H9 (cell line): ENCODE measurements at regions not wholly inside any gene's neighbourhood (a gene's known extent, or its start where the extent isn't known, plus 50 kb on each side); places are given as distances from the start of the nearest gene placed in this dataset.

Experiments used
- DNase-seq: peaks from one replicate; pipeline ENCODE4 v3.0.0-alpha.2; 2017
- H2AFZ ChIP-seq: one replicate; pipeline ENCODE4 v1.6.1; 2013; ENCODE audit warnings: mild to moderate bottlenecking, low read length, control low read depth, moderate library complexity
- H2AK5ac ChIP-seq: 2 replicates; pipeline ENCODE4 v1.6.1; 2013; ENCODE audit warnings: low read length, control low read depth, mixed read lengths; ENCODE audit not compliant: insufficient read length
- H2BK120ac ChIP-seq: one replicate; pipeline ENCODE4 v1.6.1; 2013; ENCODE audit warnings: low read depth, mild to moderate bottlenecking, low read length, control low read depth, inconsistent platforms; ENCODE audit not compliant: poor library complexity, severe bottlenecking
- H2BK12ac ChIP-seq: 2 replicates; pipeline ENCODE4 v1.6.1; 2013; ENCODE audit warnings: low read length, control low read depth, mixed read lengths, low read depth; ENCODE audit not compliant: insufficient read length
- H2BK15ac ChIP-seq: 2 replicates; pipeline ENCODE4 v1.6.1; 2013; ENCODE audit warnings: low read depth, low read length, control low read depth
- H2BK20ac ChIP-seq: one replicate; pipeline ENCODE4 v1.6.1; 2013; ENCODE audit warnings: low read depth, mild to moderate bottlenecking, low read length, control low read depth, inconsistent platforms; ENCODE audit not compliant: poor library complexity, severe bottlenecking
- H2BK5ac ChIP-seq: 2 replicates; pipeline ENCODE4 v1.6.1; 2013; ENCODE audit warnings: low read length, control low read depth, mixed read lengths; ENCODE audit not compliant: insufficient read length
- H3K14ac ChIP-seq: 2 replicates; pipeline ENCODE4 v1.6.1; 2013; ENCODE audit warnings: low read length, control low read depth; ENCODE audit not compliant: insufficient read depth
- H3K18ac ChIP-seq: 2 replicates; pipeline ENCODE4 v1.6.1; 2013; ENCODE audit warnings: low read depth, mild to moderate bottlenecking, mixed read lengths, low read length, control low read depth; ENCODE audit not compliant: insufficient read length
- H3K23ac ChIP-seq: 2 replicates; pipeline ENCODE4 v1.6.1; 2013; ENCODE audit warnings: low read length, control low read depth, mixed read lengths, low read depth; ENCODE audit not compliant: insufficient read length
- H3K23me2 ChIP-seq: 2 replicates; pipeline ENCODE4 v1.6.1; 2013; ENCODE audit warnings: low read depth, mild to moderate bottlenecking, mixed read lengths, low read length, control low read depth; ENCODE audit not compliant: insufficient read length, poor library complexity, severe bottlenecking
- H3K27ac ChIP-seq: 2 replicates; pipeline ENCODE4 v1.5.1; 2013; ENCODE audit warnings: low read length, control low read depth, mixed read lengths, low read depth; ENCODE audit not compliant: insufficient read length
- H3K27me3 ChIP-seq: 2 replicates; pipeline ENCODE4 v1.6.1; 2013; ENCODE audit warnings: low read length, control low read depth, inconsistent platforms; ENCODE audit not compliant: insufficient read depth
- H3K4ac ChIP-seq: 2 replicates; pipeline ENCODE4 v1.6.1; 2013; ENCODE audit warnings: low read depth, mild to moderate bottlenecking, control low read depth, inconsistent platforms, low read length, moderate library complexity
- H3K4me1 ChIP-seq: 2 replicates; pipeline ENCODE4 v1.6.1; 2013; ENCODE audit warnings: low read length, control low read depth, inconsistent platforms; ENCODE audit not compliant: insufficient read depth
- H3K4me2 ChIP-seq: 2 replicates; pipeline ENCODE4 v1.6.1; 2013; ENCODE audit warnings: low read length, control low read depth, mixed read lengths; ENCODE audit not compliant: insufficient read length, insufficient read depth
- H3K56ac ChIP-seq: 2 replicates; pipeline ENCODE4 v1.6.1; 2013; ENCODE audit warnings: low read depth, mild to moderate bottlenecking, mixed read lengths, low read length, control low read depth; ENCODE audit not compliant: insufficient read length
- H3K79me1 ChIP-seq: 2 replicates; pipeline ENCODE4 v1.6.1; 2013; ENCODE audit warnings: low read depth, mild to moderate bottlenecking, moderate library complexity, low read length, control low read depth, inconsistent platforms; ENCODE audit not compliant: insufficient read depth, poor library complexity, severe bottlenecking
- H3K79me2 ChIP-seq: 2 replicates; pipeline ENCODE4 v1.6.1; 2013; ENCODE audit warnings: low read length, control low read depth, inconsistent platforms; ENCODE audit not compliant: insufficient read depth
- H3K9ac ChIP-seq: 2 replicates; pipeline ENCODE4 v1.6.1; 2013; ENCODE audit warnings: low read length, control low read depth, mixed read lengths; ENCODE audit not compliant: insufficient read length; ENCODE audit errors: extremely low read depth
- H3K9me3 ChIP-seq: one replicate; pipeline ENCODE4 v1.6.1; 2013; ENCODE audit warnings: low read depth, low read length, inconsistent platforms; ENCODE audit not compliant: control insufficient read depth
- H3T11ph ChIP-seq: one replicate; pipeline ENCODE4 v1.6.1; 2013; ENCODE audit warnings: mild to moderate bottlenecking, low read length, control low read depth, inconsistent platforms
- H4K20me1 ChIP-seq: one replicate; pipeline ENCODE4 v1.6.1; 2013; ENCODE audit not compliant: control insufficient read depth, insufficient read length, insufficient read depth
- H4K5ac ChIP-seq: 2 replicates; pipeline ENCODE4 v1.6.1; 2013; ENCODE audit warnings: low read depth, mild to moderate bottlenecking, mixed read lengths, low read length, control low read depth; ENCODE audit not compliant: insufficient read length
- H4K8ac ChIP-seq: replicated peaks from 2 replicates; pipeline ENCODE4 v1.6.1; 2013; ENCODE audit warnings: low read length, control low read depth, mixed read lengths, low read depth; ENCODE audit not compliant: insufficient read length
- H4K91ac ChIP-seq: 2 replicates; pipeline ENCODE4 v1.6.1; 2013; ENCODE audit warnings: low read depth, mild to moderate bottlenecking, moderate library complexity, mixed read lengths, low read length, control low read depth; ENCODE audit not compliant: insufficient read length
- H3K27ac Mint-ChIP-seq, 3 experiments: 2 replicates in 2 of 3; 3 replicates in 1 of 3; pipeline ENCODE4 v1.8.0; 2020 to 2021; ENCODE audit warnings: mixed read lengths in 3 of 3, mild to moderate bottlenecking in 1 of 3, moderate library complexity in 1 of 3
- H3K27me3 Mint-ChIP-seq: 2 replicates; pipeline ENCODE4 v1.8.0; 2021; ENCODE audit warnings: low read depth, mild to moderate bottlenecking, moderate library complexity, mixed read lengths
- H3K36me3 Mint-ChIP-seq, 3 experiments: 2 replicates in 2 of 3; 3 replicates in 1 of 3; pipeline ENCODE4 v1.8.0; 2020 to 2021; ENCODE audit warnings: low read depth in 3 of 3, mixed read lengths in 3 of 3; ENCODE audit not compliant: insufficient read depth in 1 of 3
- H3K4me1 Mint-ChIP-seq, 2 experiments: 2 replicates each; pipeline ENCODE4 v1.8.0; 2020; ENCODE audit warnings: mixed read lengths in 2 of 2
- H3K4me3 Mint-ChIP-seq, 2 experiments: 2 replicates in 1 of 2; 3 replicates in 1 of 2; pipeline ENCODE4 v1.8.0; 2020 to 2021; ENCODE audit warnings: mild to moderate bottlenecking in 2 of 2, mixed read lengths in 2 of 2, moderate library complexity in 1 of 2
- H3K9me3 Mint-ChIP-seq, 2 experiments: 2 replicates in 1 of 2; 3 replicates in 1 of 2; pipeline ENCODE4 v1.8.0; 2020; ENCODE audit warnings: mild to moderate bottlenecking in 2 of 2, mixed read lengths in 2 of 2, moderate library complexity in 1 of 2
- CTCF ChIP-seq: fragments of 200-600 bp; sonication (generic); conservative IDR thresholded peaks from 3 replicates; pipeline ENCODE4 v1.8.0; 2021; ENCODE audit warnings: antibody characterized with exemption, mild to moderate bottlenecking
- WGBS: extraction: QIAGEN DNeasy Blood & Tissue Kit; methylation state at CpG from one replicate; pipeline ENCODE4 v1.1.7; 2013; ENCODE audit warnings: missing lambda C conversion rate, low lambda C conversion rate, mixed read lengths; ENCODE audit not compliant: insufficient read length; ENCODE audit errors: extremely low coverage; 5-methylcytosine and 5-hydroxymethylcytosine counted together

- Histone ChIP-seq H3K27me3 (no peaks in the 10 kb centered on the region; the same call in 1 of the 2 replicates), H3K9me3 (no peaks in the 10 kb centered on the region), H4K5ac (no peak overlapping the region), H2BK12ac (no peak overlapping the region), H3K4ac (no peak overlapping the region), H3T11ph (no peak overlapping the region), H4K20me1 (no peaks in the 10 kb centered on the region), H3K4me2 (no peak overlapping the region), H2BK5ac (no peak overlapping the region), H3K56ac (no peak overlapping the region), H3K9ac (no peak overlapping the region), H2BK15ac (no peak overlapping the region), H3K79me1 (no peaks in the 10 kb centered on the region), H3K23me2 (no peaks in the 10 kb centered on the region), H3K14ac (no peak overlapping the region), H2BK120ac (no peak overlapping the region), H2AK5ac (no peak overlapping the region), H3K18ac (no peak overlapping the region), H4K91ac (no peak overlapping the region), H3K23ac (no peak overlapping the region), H2AFZ (no peak overlapping the region), H3K4me1 (peaks cover 8% of the 10 kb centered on the region; the same call in 1 of the 2 replicates), H3K27ac (no peak overlapping the region), H2BK20ac (no peak overlapping the region), H4K8ac (no peak overlapping the region), H3K79me2 (no peaks in the 10 kb centered on the region)
- DNase-seq = no peak
- Mint-ChIP-seq H3K4me1 (peaks cover 0 to 19% of the 10 kb centered on the region in 2 experiments; a peak in 2 of 4 replicates), H3K27me3 (no peaks in the 10 kb centered on the region), H3K4me3 (no peak overlapping the region), H3K36me3 (peaks cover 0 to 11% (median 0%) of the 10 kb centered on the region in 3 experiments; a peak in 2 of 7 replicates), H3K9me3 (peaks cover 0 to 65% of the 10 kb centered on the region in 2 experiments; a peak in 2 of 5 replicates), H3K27ac (no peak overlapping the region)
- no peak for TF ChIP-seq CTCF
- no CpG with 5 or more reads among the region's 2 CpGs for WGBS
Measured at GRCh38 chr1:50271337-50271736, 151.9 kb downstream of the DMRTA2 start.
